Neural progenitor cell (in vitro differentiated cells): ENCODE measurements at regions not wholly inside any gene's neighbourhood (a gene's known extent, or its start where the extent isn't known, plus 50 kb on each side); places are given as distances from the start of the nearest gene placed in this dataset.
A peak's percentile ranks its signal among the peaks of the same experiment; 100 is the strongest.

ENCODE experiments used
- DNase-seq: peaks from one replicate; pipeline ENCODE4 v3.0.0-alpha.2; 2016; ENCODE audit warnings: low spot score
- H2AFZ ChIP-seq: fragments of 200-600 bp; sonication (generic); replicated peaks from 2 replicates; pipeline ENCODE4 v1.6.1; 2016; ENCODE audit warnings: antibody characterized with exemption
- H3F3A ChIP-seq: fragments of 200-600 bp; sonication (generic); 2 replicates; pipeline ENCODE4 v1.6.1; 2016; ENCODE audit warnings: antibody characterized with exemption, low read depth
- H3K27ac ChIP-seq: fragments of 200-600 bp; sonication (generic); 2 replicates; pipeline ENCODE4 v1.5.1; 2016; ENCODE audit warnings: mild to moderate bottlenecking
- H3K27me3 ChIP-seq: fragments of 200-600 bp; sonication (generic); 2 replicates; pipeline ENCODE4 v1.6.1; 2016; ENCODE audit warnings: mild to moderate bottlenecking, moderate library complexity
- H3K36me3 ChIP-seq: fragments of 200-600 bp; sonication (generic); 2 replicates; pipeline ENCODE4 v1.5.1; 2016
- H3K4me1 ChIP-seq: fragments of 200-600 bp; sonication (generic); 2 replicates; pipeline ENCODE4 v1.6.1; 2016; ENCODE audit warnings: mixed run types
- H3K4me2 ChIP-seq: fragments of 200-600 bp; sonication (generic); 2 replicates; pipeline ENCODE4 v1.6.1; 2016
- H3K4me3 ChIP-seq: fragments of 200-600 bp; sonication (generic); 2 replicates; pipeline ENCODE4 v1.5.1; 2016
- H3K79me2 ChIP-seq: fragments of 200-600 bp; sonication (generic); 2 replicates; pipeline ENCODE4 v1.6.1; 2016; ENCODE audit warnings: low read depth
- H3K9ac ChIP-seq: fragments of 200-600 bp; sonication (generic); 2 replicates; pipeline ENCODE4 v1.6.1; 2016
- H3K9me3 ChIP-seq: fragments of 200-600 bp; sonication (generic); 2 replicates; pipeline ENCODE4 v1.5.1; 2016; ENCODE audit warnings: low read depth
- H4K20me1 ChIP-seq: fragments of 200-600 bp; sonication (generic); 2 replicates; pipeline ENCODE4 v1.6.1; 2016; ENCODE audit warnings: low read depth
- H3K27ac Mint-ChIP-seq: 3 replicates; pipeline ENCODE4 v1.8.0; 2021; ENCODE audit warnings: mixed read lengths
- H3K27me3 Mint-ChIP-seq: 2 replicates; pipeline ENCODE4 v1.8.0; 2022; ENCODE audit warnings: low read depth, mild to moderate bottlenecking, inconsistent platforms, moderate library complexity, mixed read lengths; ENCODE audit not compliant: insufficient read depth
- H3K36me3 Mint-ChIP-seq: 3 replicates; pipeline ENCODE4 v1.8.0; 2021; ENCODE audit warnings: mixed read lengths
- H3K4me1 Mint-ChIP-seq: 3 replicates; pipeline ENCODE4 v1.8.0; 2021; ENCODE audit warnings: mixed read lengths
- H3K4me3 Mint-ChIP-seq: 3 replicates; pipeline ENCODE4 v1.8.0; 2021; ENCODE audit warnings: mild to moderate bottlenecking, moderate library complexity, mixed read lengths
- H3K9me3 Mint-ChIP-seq: 3 replicates; pipeline ENCODE4 v1.8.0; 2020; ENCODE audit warnings: mixed read lengths
- EZH2 ChIP-seq: fragments of 200-600 bp; sonication (generic); IDR thresholded peaks from 2 replicates; pipeline ENCODE4 v1.6.1; 2017; ENCODE audit warnings: antibody characterized with exemption, mild to moderate bottlenecking, moderate library complexity
- EZH2phosphoT487 ChIP-seq: fragments of 200-600 bp; sonication (generic); IDR thresholded peaks from 2 replicates; pipeline ENCODE4 v1.6.1; 2017; ENCODE audit warnings: antibody characterized with exemption
- TF ChIP-seq, protein P1 (sequence below): fragments of 200-600 bp; sonication (generic); IDR thresholded peaks from 2 replicates; pipeline ENCODE4 v1.5.1; 2017; ENCODE audit warnings: antibody characterized with exemption, mild to moderate bottlenecking

DNA sequence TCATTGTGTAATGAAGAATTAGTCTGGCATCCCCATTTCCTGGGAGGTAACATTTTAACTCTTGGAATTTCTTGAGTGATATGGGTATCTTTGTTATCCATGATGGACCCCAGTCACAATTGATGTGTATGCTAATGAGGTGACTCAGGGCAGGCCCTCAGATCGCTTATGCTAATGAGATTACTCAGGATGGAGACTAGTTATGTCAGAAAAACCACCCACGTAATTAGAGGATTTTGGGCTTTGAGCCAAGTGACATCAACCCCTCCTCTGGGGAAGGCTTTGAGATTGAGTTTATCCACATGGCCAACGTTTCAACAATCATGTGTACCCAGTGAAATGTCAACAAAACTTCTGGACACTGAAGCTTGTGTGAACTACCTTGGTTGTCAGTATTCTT, 772.7 kb downstream of the STPG2 start:
- no peak overlapping the region for H3K27ac ChIP-seq
- no peaks in the 10 kb centered on the region for H3F3A ChIP-seq

DNA sequence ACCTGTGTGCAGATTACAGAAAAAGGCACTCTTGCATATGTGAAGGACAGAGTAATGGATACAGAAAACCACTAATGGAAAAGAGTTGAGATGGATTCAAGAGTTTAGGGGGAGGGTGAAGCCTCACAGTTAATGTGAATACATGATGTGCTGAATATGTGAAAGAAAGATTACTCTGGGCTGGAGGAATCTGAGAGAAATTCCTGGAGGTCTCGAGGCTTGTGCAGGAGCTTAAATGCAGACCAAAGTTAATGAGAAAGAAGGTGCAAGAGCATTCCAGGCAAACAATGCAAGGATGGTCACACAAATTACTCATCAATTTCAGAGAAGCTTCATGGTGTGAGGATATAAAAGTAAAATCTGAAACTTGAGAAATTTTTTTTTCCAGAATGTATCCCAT, 768.8 kb downstream of the STPG2 start:
- Histone ChIP-seq H4K20me1 (no peaks in the 10 kb centered on the region), H3K27ac (no peak overlapping the region), H3K4me1 (no peaks in the 10 kb centered on the region), H3K79me2 (no peaks in the 10 kb centered on the region), H3K36me3 (no peaks in the 10 kb centered on the region), H3K9me3 (no peaks in the 10 kb centered on the region), H3K27me3 (no peaks in the 10 kb centered on the region), H2AFZ (no peak overlapping the region), H3K9ac (no peak overlapping the region), H3F3A (no peaks in the 10 kb centered on the region), H3K4me3 (no peak overlapping the region), H3K4me2 (no peak overlapping the region)
- Mint-ChIP-seq H3K27me3 (no peaks in the 10 kb centered on the region), H3K36me3 (no peaks in the 10 kb centered on the region), H3K27ac (peak overlapping the region; percentile 38), H3K9me3 (peaks cover 20% of the 10 kb centered on the region), H3K4me1 (peaks cover 4% of the 10 kb centered on the region), H3K4me3 (no peak overlapping the region)
- no peak for DNase-seq
- TF ChIP-seq EZH2phosphoT487 (no peak), EZH2 (no peak)
- TF ChIP-seq, protein P1, sequence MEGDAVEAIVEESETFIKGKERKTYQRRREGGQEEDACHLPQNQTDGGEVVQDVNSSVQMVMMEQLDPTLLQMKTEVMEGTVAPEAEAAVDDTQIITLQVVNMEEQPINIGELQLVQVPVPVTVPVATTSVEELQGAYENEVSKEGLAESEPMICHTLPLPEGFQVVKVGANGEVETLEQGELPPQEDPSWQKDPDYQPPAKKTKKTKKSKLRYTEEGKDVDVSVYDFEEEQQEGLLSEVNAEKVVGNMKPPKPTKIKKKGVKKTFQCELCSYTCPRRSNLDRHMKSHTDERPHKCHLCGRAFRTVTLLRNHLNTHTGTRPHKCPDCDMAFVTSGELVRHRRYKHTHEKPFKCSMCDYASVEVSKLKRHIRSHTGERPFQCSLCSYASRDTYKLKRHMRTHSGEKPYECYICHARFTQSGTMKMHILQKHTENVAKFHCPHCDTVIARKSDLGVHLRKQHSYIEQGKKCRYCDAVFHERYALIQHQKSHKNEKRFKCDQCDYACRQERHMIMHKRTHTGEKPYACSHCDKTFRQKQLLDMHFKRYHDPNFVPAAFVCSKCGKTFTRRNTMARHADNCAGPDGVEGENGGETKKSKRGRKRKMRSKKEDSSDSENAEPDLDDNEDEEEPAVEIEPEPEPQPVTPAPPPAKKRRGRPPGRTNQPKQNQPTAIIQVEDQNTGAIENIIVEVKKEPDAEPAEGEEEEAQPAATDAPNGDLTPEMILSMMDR: no peak

More for the DNA sequence above, 772.7 kb downstream of the STPG2 start:
- Mint-ChIP-seq H3K27ac (no peak overlapping the region), H3K4me3 (no peak overlapping the region), H3K36me3 (no peaks in the 10 kb centered on the region), H3K27me3 (no peaks in the 10 kb centered on the region), H3K4me1 (peaks cover 12% of the 10 kb centered on the region), H3K9me3 (peaks cover 21% of the 10 kb centered on the region)
- Histone ChIP-seq H3K9ac (no peak overlapping the region), H2AFZ (no peak overlapping the region), H3K79me2 (no peaks in the 10 kb centered on the region), H3K4me2 (no peak overlapping the region), H3K4me1 (no peaks in the 10 kb centered on the region), H3K27me3 (no peaks in the 10 kb centered on the region), H3K4me3 (no peak overlapping the region), H3K9me3 (no peaks in the 10 kb centered on the region), H4K20me1 (no peaks in the 10 kb centered on the region), H3K36me3 (no peaks in the 10 kb centered on the region)
- no peak for DNase-seq
- TF ChIP-seq, protein P1: no peak
- TF ChIP-seq EZH2phosphoT487 (no peak), EZH2 (no peak)

DNA sequence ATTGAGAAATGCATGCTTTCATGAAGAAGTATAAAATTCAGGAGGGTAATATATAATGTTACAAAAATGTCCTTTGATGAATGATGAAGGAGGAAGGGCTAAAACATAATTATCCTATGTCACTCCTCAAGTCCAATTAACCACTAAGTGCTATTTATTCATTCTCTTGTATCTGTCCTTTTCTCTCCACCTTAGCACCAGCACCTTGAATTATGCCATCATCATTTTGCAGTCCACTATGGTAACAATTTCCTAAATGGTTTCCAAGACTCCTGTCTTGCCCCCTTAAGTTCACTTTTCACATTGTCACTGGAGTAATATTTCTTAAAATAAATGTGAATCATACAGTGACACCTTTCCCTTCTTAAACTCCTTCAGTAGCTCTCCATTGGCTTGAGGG, 756.3 kb downstream of the STPG2 start:
- peaks cover 2% of the 10 kb centered on the region for H3K36me3 Mint-ChIP-seq
- H3K27ac Mint-ChIP-seq: no peak overlapping the region
- no peak overlapping the region for H3K9ac ChIP-seq
- no peaks in the 10 kb centered on the region for H3K9me3 ChIP-seq
- DNase-seq: no peak
- H3K4me2 ChIP-seq: no peak overlapping the region
- H3F3A ChIP-seq: no peaks in the 10 kb centered on the region
- no peak overlapping the region for H3K4me3 ChIP-seq
- H3K4me1 ChIP-seq: peaks cover 4% of the 10 kb centered on the region
- TF ChIP-seq, protein P1: no peak
- TF ChIP-seq EZH2: no peak
- no peak for TF ChIP-seq EZH2phosphoT487
- H3K79me2 ChIP-seq: no peaks in the 10 kb centered on the region
- no peak overlapping the region for H2AFZ ChIP-seq
- no peak overlapping the region for H3K27ac ChIP-seq
- H3K36me3 ChIP-seq: no peaks in the 10 kb centered on the region
- no peaks in the 10 kb centered on the region for H3K27me3 Mint-ChIP-seq
- no peaks in the 10 kb centered on the region for H3K27me3 ChIP-seq
- peaks cover 10% of the 10 kb centered on the region for H3K9me3 Mint-ChIP-seq
- no peaks in the 10 kb centered on the region for H3K4me1 Mint-ChIP-seq
- H3K4me3 Mint-ChIP-seq: no peak overlapping the region
- no peaks in the 10 kb centered on the region for H4K20me1 ChIP-seq

DNA sequence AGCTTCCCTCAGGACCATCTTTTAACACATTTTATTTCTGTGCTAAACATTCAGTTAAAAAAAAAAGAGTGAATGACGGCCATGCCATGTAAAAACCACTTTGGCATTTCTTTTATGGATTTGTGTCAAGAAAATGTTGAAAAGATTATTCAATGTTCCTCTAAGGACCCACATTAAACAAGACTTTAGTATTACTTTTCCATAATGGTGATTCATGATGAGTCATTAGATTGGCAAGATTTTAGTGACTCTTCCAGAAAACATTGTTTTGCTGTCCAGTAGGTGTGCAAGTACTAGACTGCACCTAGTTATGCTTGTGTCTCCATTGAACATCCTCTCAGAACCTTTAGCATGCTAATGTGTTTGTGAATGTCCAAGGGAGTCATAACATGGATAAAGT, 748.6 kb downstream of the STPG2 start:
- no peaks in the 10 kb centered on the region for H3K36me3 Mint-ChIP-seq
- no peaks in the 10 kb centered on the region for H3K9me3 ChIP-seq
- H4K20me1 ChIP-seq: no peaks in the 10 kb centered on the region
- H3K4me3 ChIP-seq: no peak overlapping the region
- no peak overlapping the region for H3K4me3 Mint-ChIP-seq
- H2AFZ ChIP-seq: no peak overlapping the region
- no peaks in the 10 kb centered on the region for H3K27me3 ChIP-seq
- peaks cover 9% of the 10 kb centered on the region for H3K4me1 ChIP-seq
- no peaks in the 10 kb centered on the region for H3F3A ChIP-seq
- no peaks in the 10 kb centered on the region for H3K79me2 ChIP-seq
- H3K27ac ChIP-seq: no peak overlapping the region
- peaks cover 2% of the 10 kb centered on the region for H3K27me3 Mint-ChIP-seq
- H3K4me1 Mint-ChIP-seq: peaks cover 6% of the 10 kb centered on the region
- no peak overlapping the region for H3K27ac Mint-ChIP-seq
- TF ChIP-seq EZH2 (no peak), EZH2phosphoT487 (no peak)
- TF ChIP-seq, protein P1: no peak
- DNase-seq: no peak
- no peaks in the 10 kb centered on the region for H3K36me3 ChIP-seq
- H3K4me2 ChIP-seq: no peak overlapping the region
- H3K9ac ChIP-seq: no peak overlapping the region
- H3K9me3 Mint-ChIP-seq: peaks cover 5% of the 10 kb centered on the region
